WTC11 (cell line): ENCODE measurements at regions not wholly inside any gene's neighbourhood (a gene's known extent, or its start where the extent isn't known, plus 50 kb on each side); places are given as distances from the start of the nearest gene placed in this dataset.

Experiments
- ATAC-seq: fragments of 200-7000 bp; cut with Tn5 transposase; 2 replicates; pipeline ENCODE4 v1.10.0; 2021; ENCODE audit warnings: mild to moderate bottlenecking, moderate library complexity
- CTCF ChIA-PET: fragments of 300-600 bp; sonication (Branson Sonifier 250); formaldehyde crosslinking; loops from one replicate; lab custom pipeline; 2021; ENCODE audit warnings: antibody characterized with exemption; lab: Charles Lee
- POLR2A ChIA-PET: fragments of 350-600 bp; sonication (Branson Sonifier 250); formaldehyde crosslinking; loops from one replicate; lab custom pipeline; 2021; ENCODE audit warnings: antibody characterized with exemption; lab: Charles Lee
- DNase-seq: peaks from one replicate; pipeline ENCODE4 v3.0.0; 2021; ENCODE audit warnings: low spot score
- H3K27ac Mint-ChIP-seq: 2 replicates; pipeline ENCODE4 v1.8.0; 2021; ENCODE audit warnings: mixed read lengths
- H3K27me3 Mint-ChIP-seq: 2 replicates; pipeline ENCODE4 v1.8.0; 2021; ENCODE audit warnings: low read depth, mild to moderate bottlenecking, moderate library complexity, mixed read lengths
- H3K36me3 Mint-ChIP-seq: 2 replicates; pipeline ENCODE4 v1.8.0; 2021; ENCODE audit warnings: mixed read lengths
- H3K4me1 Mint-ChIP-seq: 2 replicates; pipeline ENCODE4 v1.8.0; 2022; ENCODE audit warnings: mixed read lengths
- H3K4me3 Mint-ChIP-seq: 2 replicates; pipeline ENCODE4 v1.8.0; 2021; ENCODE audit warnings: mild to moderate bottlenecking, moderate library complexity, mixed read lengths
- H3K9me3 Mint-ChIP-seq: 2 replicates; pipeline ENCODE4 v1.8.0; 2021; ENCODE audit warnings: mixed read lengths
- ATF1 ChIP-seq: sonication (generic); formaldehyde crosslinking; IDR thresholded peaks from 2 replicates; pipeline ENCODE4 v1.8.1; 2023; ENCODE audit warnings: mild to moderate bottlenecking, moderate library complexity, missing genetic modification reagents
- FOXJ3 ChIP-seq: sonication (generic); formaldehyde crosslinking; IDR thresholded peaks from 2 replicates; pipeline ENCODE4 v1.9.0; 2021; ENCODE audit warnings: missing genetic modification reagents, mild to moderate bottlenecking, borderline replicate concordance
- JAZF1 ChIP-seq: fragments of 250-450 bp; sonication (Bioruptor Pico); IDR thresholded peaks from 2 replicates; pipeline ENCODE4 v1.9.0; 2021; ENCODE audit warnings: moderate library complexity, mild to moderate bottlenecking, inconsistent platforms
- TEAD1 ChIP-seq: sonication (generic); formaldehyde crosslinking; IDR thresholded peaks from 2 replicates; pipeline ENCODE4 v1.8.0; 2022; ENCODE audit warnings: mild to moderate bottlenecking, missing genetic modification reagents
- TEAD4 ChIP-seq: sonication (generic); formaldehyde crosslinking; IDR thresholded peaks from 2 replicates; pipeline ENCODE4 v1.8.0; 2022; ENCODE audit warnings: mild to moderate bottlenecking, missing genetic modification reagents
- ZNF232 ChIP-seq: sonication (generic); formaldehyde crosslinking; IDR thresholded peaks from 2 replicates; pipeline ENCODE4 v1.8.0; 2022; ENCODE audit warnings: mild to moderate bottlenecking, missing genetic modification reagents
- ZNF416 ChIP-seq: fragments of 250-450 bp; sonication (Bioruptor Pico); IDR thresholded peaks from 2 replicates; pipeline ENCODE4 v1.9.0; 2021; ENCODE audit warnings: mild to moderate bottlenecking, inconsistent platforms
- TF ChIP-seq, protein P1 (sequence below): sonication (generic); formaldehyde crosslinking; IDR thresholded peaks from 2 replicates; pipeline ENCODE4 v1.8.0; 2023; ENCODE audit warnings: missing genetic modification reagents, mild to moderate bottlenecking, borderline replicate concordance
- TF ChIP-seq, protein P2 (sequence below): fragments of 250-450 bp; sonication (Bioruptor Pico); conservative IDR thresholded peaks from 2 replicates; pipeline ENCODE4 v1.9.0; 2021; ENCODE audit warnings: mild to moderate bottlenecking
- TF ChIP-seq, protein P3 (sequence below): sonication (generic); formaldehyde crosslinking; IDR thresholded peaks from 2 replicates; pipeline ENCODE4 v1.8.1; 2022; ENCODE audit warnings: low read depth, mild to moderate bottlenecking, moderate library complexity, missing genetic modification reagents, borderline replicate concordance
- TF ChIP-seq, protein P4 (sequence below): sonication (generic); formaldehyde crosslinking; IDR thresholded peaks from 2 replicates; pipeline ENCODE4 v1.8.1; 2022; ENCODE audit warnings: mild to moderate bottlenecking, missing genetic modification reagents, moderate library complexity, borderline replicate concordance
- TF ChIP-seq, protein P5 (sequence below): sonication (generic); formaldehyde crosslinking; IDR thresholded peaks from 2 replicates; pipeline ENCODE4 v1.8.0; 2022; ENCODE audit warnings: missing genetic modification reagents
- TF ChIP-seq, protein P6 (sequence below): sonication (generic); formaldehyde crosslinking; IDR thresholded peaks from 2 replicates; pipeline ENCODE4 v1.8.1; 2023; ENCODE audit warnings: mild to moderate bottlenecking, missing genetic modification reagents
- TF ChIP-seq, protein P7 (sequence below): sonication (generic); formaldehyde crosslinking; IDR thresholded peaks from 2 replicates; pipeline ENCODE4 v1.8.0; 2022; ENCODE audit warnings: mild to moderate bottlenecking, missing genetic modification reagents

DNA sequence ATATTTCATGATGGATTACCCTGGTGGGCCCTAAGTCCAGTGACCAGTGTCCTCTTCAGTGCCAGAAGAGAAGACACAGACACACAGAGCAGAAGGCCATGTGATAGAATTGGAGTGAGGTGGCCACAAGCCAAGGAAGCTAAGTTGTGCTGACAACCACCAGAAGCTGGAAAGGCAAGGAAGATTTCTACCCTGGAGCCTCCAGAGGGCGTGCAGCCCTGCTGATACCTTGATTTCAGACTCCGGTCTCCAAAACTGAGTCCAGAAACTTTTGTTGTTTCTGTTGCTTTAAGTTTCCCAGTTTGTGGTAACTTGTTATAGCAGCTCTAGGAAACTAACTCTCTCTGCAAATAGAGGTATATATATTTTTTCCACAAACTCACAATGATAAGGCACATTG lies 396.6 kb upstream of the ASIC2 start:
- POLR2A ChIA-PET = no interaction called here
- CTCF ChIA-PET = interaction anchor here (0.6 to 1.4 kb wide), 6 partner anchors 14 to 168 kb away, joined by 3 to 5 read pairs (median 3); no protein-coding TSS in a partner anchor
- no peak for DNase-seq

DNA sequence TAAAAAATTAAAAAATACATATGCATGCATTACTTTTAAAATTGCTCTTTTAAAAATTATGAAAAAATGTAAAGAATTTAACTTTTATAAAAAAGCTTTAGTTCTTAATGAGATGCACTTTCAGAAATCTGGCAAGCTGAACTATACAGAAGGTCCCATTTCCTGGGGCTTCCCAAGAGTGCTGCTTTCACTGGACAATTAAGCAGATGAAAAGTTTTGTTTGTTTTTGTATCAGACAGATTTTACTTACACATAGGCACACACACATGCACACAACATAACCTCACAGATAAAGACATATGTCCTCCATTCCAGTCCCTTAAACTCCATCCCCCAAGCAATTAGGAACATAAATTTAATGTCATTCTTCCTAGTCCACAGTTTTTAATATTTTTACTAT lies 402.3 kb upstream of the ASIC2 start:
- Mint-ChIP-seq H3K36me3 (no peaks in the 10 kb centered on the region), H3K4me1 (no peaks in the 10 kb centered on the region), H3K9me3 (no peaks in the 10 kb centered on the region), H3K27ac (no peak overlapping the region), H3K4me3 (no peak overlapping the region), H3K27me3 (peaks cover 20% of the 10 kb centered on the region)
- ATAC-seq (no peak), DNase-seq (no peak)
- ChIA-PET POLR2A (no interaction called here), CTCF (interaction anchor here (1.1 to 1.8 kb wide), 2 partner anchors 9 to 21 kb away, joined by 5 to 9 read pairs; no protein-coding TSS in a partner anchor)
- TF ChIP-seq, protein P1, sequence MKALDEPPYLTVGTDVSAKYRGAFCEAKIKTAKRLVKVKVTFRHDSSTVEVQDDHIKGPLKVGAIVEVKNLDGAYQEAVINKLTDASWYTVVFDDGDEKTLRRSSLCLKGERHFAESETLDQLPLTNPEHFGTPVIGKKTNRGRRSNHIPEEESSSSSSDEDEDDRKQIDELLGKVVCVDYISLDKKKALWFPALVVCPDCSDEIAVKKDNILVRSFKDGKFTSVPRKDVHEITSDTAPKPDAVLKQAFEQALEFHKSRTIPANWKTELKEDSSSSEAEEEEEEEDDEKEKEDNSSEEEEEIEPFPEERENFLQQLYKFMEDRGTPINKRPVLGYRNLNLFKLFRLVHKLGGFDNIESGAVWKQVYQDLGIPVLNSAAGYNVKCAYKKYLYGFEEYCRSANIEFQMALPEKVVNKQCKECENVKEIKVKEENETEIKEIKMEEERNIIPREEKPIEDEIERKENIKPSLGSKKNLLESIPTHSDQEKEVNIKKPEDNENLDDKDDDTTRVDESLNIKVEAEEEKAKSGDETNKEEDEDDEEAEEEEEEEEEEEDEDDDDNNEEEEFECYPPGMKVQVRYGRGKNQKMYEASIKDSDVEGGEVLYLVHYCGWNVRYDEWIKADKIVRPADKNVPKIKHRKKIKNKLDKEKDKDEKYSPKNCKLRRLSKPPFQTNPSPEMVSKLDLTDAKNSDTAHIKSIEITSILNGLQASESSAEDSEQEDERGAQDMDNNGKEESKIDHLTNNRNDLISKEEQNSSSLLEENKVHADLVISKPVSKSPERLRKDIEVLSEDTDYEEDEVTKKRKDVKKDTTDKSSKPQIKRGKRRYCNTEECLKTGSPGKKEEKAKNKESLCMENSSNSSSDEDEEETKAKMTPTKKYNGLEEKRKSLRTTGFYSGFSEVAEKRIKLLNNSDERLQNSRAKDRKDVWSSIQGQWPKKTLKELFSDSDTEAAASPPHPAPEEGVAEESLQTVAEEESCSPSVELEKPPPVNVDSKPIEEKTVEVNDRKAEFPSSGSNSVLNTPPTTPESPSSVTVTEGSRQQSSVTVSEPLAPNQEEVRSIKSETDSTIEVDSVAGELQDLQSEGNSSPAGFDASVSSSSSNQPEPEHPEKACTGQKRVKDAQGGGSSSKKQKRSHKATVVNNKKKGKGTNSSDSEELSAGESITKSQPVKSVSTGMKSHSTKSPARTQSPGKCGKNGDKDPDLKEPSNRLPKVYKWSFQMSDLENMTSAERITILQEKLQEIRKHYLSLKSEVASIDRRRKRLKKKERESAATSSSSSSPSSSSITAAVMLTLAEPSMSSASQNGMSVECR = no peak
- TF ChIP-seq TEAD4 (CRISPR knock-in tag) (no peak), ZNF416 (CRISPR knock-in tag) (no peak), FOXJ3 (no peak)
- TF ChIP-seq, protein P2, sequence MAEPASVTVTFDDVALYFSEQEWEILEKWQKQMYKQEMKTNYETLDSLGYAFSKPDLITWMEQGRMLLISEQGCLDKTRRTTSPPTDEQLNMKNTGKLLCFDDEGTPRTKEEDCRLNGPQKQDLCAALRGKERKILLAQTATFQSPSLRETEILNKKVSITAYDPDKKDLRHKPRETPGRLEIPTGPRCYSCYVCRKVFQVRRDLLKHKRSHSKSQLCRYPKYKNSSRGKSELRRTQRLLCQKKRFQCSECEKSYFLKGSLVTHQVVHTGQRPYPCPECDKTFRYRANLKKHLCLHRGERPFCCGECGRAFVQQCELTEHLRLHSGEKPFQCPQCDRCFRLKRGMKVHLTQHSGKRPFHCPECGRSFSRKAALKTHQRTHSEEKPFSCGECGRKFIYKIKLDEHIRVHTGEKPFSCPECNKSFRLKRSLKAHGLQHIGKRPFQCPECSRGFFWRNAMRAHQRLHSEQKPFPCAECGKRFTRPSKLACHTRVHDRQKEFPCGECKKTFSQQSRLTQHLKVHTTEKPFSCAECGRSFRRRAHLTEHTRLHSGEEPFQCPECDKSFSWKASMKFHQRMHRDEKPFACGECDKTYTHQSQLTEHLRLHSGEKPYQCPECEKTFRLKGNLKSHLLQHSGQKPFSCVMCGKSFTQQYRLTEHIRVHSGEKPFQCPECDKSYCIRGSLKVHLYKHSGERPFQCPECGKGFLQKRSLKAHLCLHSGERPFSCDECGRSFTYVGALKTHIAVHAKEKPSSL (CRISPR knock-in tag) = no peak
- TF ChIP-seq, protein P3, sequence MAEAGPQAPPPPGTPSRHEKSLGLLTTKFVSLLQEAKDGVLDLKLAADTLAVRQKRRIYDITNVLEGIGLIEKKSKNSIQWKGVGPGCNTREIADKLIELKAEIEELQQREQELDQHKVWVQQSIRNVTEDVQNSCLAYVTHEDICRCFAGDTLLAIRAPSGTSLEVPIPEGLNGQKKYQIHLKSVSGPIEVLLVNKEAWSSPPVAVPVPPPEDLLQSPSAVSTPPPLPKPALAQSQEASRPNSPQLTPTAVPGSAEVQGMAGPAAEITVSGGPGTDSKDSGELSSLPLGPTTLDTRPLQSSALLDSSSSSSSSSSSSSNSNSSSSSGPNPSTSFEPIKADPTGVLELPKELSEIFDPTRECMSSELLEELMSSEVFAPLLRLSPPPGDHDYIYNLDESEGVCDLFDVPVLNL = no peak
- TF ChIP-seq, protein P4, sequence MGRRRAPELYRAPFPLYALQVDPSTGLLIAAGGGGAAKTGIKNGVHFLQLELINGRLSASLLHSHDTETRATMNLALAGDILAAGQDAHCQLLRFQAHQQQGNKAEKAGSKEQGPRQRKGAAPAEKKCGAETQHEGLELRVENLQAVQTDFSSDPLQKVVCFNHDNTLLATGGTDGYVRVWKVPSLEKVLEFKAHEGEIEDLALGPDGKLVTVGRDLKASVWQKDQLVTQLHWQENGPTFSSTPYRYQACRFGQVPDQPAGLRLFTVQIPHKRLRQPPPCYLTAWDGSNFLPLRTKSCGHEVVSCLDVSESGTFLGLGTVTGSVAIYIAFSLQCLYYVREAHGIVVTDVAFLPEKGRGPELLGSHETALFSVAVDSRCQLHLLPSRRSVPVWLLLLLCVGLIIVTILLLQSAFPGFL = no peak

More for the DNA sequence above, 396.6 kb upstream of the ASIC2 start:
- ATAC-seq = no peak
- no peaks in the 10 kb centered on the region for H3K36me3 Mint-ChIP-seq
- H3K9me3 Mint-ChIP-seq = peaks cover 11% of the 10 kb centered on the region
- no peak overlapping the region for H3K4me3 Mint-ChIP-seq
- H3K27me3 Mint-ChIP-seq = peaks cover 19% of the 10 kb centered on the region
- H3K27ac Mint-ChIP-seq = no peak overlapping the region
- no peaks in the 10 kb centered on the region for H3K4me1 Mint-ChIP-seq
- TF ChIP-seq, protein P5, sequence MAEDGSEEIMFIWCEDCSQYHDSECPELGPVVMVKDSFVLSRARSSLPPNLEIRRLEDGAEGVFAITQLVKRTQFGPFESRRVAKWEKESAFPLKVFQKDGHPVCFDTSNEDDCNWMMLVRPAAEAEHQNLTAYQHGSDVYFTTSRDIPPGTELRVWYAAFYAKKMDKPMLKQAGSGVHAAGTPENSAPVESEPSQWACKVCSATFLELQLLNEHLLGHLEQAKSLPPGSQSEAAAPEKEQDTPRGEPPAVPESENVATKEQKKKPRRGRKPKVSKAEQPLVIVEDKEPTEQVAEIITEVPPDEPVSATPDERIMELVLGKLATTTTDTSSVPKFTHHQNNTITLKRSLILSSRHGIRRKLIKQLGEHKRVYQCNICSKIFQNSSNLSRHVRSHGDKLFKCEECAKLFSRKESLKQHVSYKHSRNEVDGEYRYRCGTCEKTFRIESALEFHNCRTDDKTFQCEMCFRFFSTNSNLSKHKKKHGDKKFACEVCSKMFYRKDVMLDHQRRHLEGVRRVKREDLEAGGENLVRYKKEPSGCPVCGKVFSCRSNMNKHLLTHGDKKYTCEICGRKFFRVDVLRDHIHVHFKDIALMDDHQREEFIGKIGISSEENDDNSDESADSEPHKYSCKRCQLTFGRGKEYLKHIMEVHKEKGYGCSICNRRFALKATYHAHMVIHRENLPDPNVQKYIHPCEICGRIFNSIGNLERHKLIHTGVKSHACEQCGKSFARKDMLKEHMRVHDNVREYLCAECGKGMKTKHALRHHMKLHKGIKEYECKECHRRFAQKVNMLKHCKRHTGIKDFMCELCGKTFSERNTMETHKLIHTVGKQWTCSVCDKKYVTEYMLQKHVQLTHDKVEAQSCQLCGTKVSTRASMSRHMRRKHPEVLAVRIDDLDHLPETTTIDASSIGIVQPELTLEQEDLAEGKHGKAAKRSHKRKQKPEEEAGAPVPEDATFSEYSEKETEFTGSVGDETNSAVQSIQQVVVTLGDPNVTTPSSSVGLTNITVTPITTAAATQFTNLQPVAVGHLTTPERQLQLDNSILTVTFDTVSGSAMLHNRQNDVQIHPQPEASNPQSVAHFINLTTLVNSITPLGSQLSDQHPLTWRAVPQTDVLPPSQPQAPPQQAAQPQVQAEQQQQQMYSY (CRISPR knock-in tag) = no peak
- TF ChIP-seq, protein P2 (CRISPR knock-in tag) = no peak
- TF ChIP-seq JAZF1 (CRISPR knock-in tag) = no peak
- no peak for TF ChIP-seq ZNF232 (CRISPR knock-in tag)
- TF ChIP-seq ATF1 (CRISPR knock-in tag) = no peak
- no peak for TF ChIP-seq TEAD1
- TF ChIP-seq, protein P6, sequence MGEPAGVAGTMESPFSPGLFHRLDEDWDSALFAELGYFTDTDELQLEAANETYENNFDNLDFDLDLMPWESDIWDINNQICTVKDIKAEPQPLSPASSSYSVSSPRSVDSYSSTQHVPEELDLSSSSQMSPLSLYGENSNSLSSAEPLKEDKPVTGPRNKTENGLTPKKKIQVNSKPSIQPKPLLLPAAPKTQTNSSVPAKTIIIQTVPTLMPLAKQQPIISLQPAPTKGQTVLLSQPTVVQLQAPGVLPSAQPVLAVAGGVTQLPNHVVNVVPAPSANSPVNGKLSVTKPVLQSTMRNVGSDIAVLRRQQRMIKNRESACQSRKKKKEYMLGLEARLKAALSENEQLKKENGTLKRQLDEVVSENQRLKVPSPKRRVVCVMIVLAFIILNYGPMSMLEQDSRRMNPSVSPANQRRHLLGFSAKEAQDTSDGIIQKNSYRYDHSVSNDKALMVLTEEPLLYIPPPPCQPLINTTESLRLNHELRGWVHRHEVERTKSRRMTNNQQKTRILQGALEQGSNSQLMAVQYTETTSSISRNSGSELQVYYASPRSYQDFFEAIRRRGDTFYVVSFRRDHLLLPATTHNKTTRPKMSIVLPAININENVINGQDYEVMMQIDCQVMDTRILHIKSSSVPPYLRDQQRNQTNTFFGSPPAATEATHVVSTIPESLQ (CRISPR knock-in tag) = no peak
- TF ChIP-seq, protein P7, sequence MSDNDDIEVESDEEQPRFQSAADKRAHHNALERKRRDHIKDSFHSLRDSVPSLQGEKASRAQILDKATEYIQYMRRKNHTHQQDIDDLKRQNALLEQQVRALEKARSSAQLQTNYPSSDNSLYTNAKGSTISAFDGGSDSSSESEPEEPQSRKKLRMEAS (CRISPR knock-in tag) = no peak
